ENCODE measurements at regions not wholly inside any gene's neighbourhood (a gene's known extent, or its start where the extent isn't known, plus 50 kb on each side); places are given as distances from the start of the nearest gene placed in this dataset.
"Not testable (repeated sequence)": the region's sequence is repeated elsewhere in the genome, so short reads cannot be mapped to it uniquely, and the experiment has no call there.

DNA sequence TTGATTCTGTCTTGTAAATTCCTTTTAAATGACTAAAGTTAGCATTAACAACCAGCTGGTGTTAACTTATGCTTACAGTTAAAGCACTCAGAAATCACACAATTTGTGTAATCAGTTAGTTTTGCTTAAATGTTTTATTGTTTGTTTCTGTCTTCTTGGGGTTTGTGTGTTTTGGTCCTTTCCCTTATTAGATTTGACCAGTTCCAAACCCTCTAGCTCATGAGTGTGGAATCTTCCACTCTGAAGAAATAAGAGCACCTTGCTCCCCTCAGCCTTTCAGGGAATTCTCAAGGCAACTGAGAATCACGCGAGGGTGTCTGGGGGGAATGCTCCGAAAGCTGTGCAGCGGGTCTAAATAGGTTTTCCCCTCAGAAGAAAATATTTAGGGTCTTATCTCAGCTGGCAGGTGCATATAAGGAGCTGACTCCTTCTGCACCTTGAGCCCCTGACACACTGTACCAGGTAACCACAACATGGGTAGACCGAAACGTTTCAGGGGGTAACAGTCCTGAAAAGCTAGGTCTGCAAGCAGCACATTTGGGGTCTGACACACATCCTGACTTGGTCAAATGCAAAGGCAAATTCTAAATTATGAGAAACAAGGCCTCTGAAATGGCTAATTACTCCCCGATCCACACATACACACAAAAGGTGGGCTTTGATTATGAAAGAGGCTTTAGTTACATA lies 188.1 kb upstream of the ETV3 start:
- Histone ChIP-seq H3K27me3 (no peaks in the 10 kb centered on the region), H3K36me3 (no peaks in the 10 kb centered on the region), H3K27ac (no peak overlapping the region), H3K4me1 (no peaks in the 10 kb centered on the region), H3K4me3 (no peak overlapping the region), H3K9me3 (no peaks in the 10 kb centered on the region)
- no peak for DNase-seq (ENCODE audit: low spot score in 2 of 2)
- TF ChIP-seq POLR2A (IDR thresholded peaks at IDR 0.05) (no peak), POLR2AphosphoS5 (IDR thresholded peaks at IDR 0.05) (no peak), EP300 (IDR thresholded peaks at IDR 0.05) (no peak)
- TF ChIP-seq, protein P1, sequence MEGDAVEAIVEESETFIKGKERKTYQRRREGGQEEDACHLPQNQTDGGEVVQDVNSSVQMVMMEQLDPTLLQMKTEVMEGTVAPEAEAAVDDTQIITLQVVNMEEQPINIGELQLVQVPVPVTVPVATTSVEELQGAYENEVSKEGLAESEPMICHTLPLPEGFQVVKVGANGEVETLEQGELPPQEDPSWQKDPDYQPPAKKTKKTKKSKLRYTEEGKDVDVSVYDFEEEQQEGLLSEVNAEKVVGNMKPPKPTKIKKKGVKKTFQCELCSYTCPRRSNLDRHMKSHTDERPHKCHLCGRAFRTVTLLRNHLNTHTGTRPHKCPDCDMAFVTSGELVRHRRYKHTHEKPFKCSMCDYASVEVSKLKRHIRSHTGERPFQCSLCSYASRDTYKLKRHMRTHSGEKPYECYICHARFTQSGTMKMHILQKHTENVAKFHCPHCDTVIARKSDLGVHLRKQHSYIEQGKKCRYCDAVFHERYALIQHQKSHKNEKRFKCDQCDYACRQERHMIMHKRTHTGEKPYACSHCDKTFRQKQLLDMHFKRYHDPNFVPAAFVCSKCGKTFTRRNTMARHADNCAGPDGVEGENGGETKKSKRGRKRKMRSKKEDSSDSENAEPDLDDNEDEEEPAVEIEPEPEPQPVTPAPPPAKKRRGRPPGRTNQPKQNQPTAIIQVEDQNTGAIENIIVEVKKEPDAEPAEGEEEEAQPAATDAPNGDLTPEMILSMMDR (IDR thresholded peaks at IDR 0.05), result no peak
- WGBS, result 80% methylated on average over 7 of the region's 7 CpGs

GRCh38 chr1:157325220-157325619 lies 187.0 kb upstream of the ETV3 start:
- DNase-seq (ENCODE audit: low spot score in 2 of 2), result no peak
- H3K4me1 ChIP-seq, result no peaks in the 10 kb centered on the region
- H3K4me3 ChIP-seq, result no peak overlapping the region
- TF ChIP-seq POLR2A (IDR thresholded peaks at IDR 0.05), result no peak
- TF ChIP-seq POLR2AphosphoS5 (IDR thresholded peaks at IDR 0.05), result no peak
- TF ChIP-seq EP300 (IDR thresholded peaks at IDR 0.05), result no peak
- TF ChIP-seq, protein P1 (IDR thresholded peaks at IDR 0.05), result no peak
- no peaks in the 10 kb centered on the region for H3K36me3 ChIP-seq
- no peaks in the 10 kb centered on the region for H3K27me3 ChIP-seq
- H3K27ac ChIP-seq, result no peak overlapping the region
- WGBS, result 12% methylated on average over 1 of the region's 1 CpG
- H3K9me3 ChIP-seq, result peaks cover 5% of the 10 kb centered on the region

DNA sequence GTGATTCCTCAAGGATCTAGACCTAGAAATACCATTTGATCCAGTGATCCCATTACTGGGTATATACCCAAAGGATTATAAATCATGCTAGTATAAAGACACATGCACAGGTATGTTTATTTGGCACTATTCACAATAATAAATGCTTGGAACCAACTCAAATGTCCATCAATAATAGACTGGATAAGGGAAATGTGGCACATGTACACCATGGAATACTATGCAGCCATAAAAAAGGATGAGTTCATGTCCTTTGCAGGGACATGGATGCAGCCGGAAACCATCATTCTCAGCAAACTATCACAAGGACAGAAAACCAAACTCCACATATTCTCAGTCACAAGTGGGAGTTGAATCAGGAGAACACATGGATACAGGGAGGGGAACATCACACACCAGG lies 183.8 kb upstream of the ETV3 start:
- 44% methylated on average over 1 of the region's 1 CpG for WGBS
- not testable (repeated sequence) for H3K4me1 ChIP-seq; DNase-seq (ENCODE audit: low spot score in 2 of 2); H3K27me3 ChIP-seq; H3K27ac ChIP-seq; H3K9me3 ChIP-seq; H3K4me3 ChIP-seq; H3K36me3 ChIP-seq

- peaks cover 10% of the 10 kb centered on the region for H3K9me3 ChIP-seq
- 96% methylated on average over 5 of the region's 5 CpGs for WGBS
- DNase-seq (ENCODE audit: low spot score in 2 of 2), result no peak
- no peak overlapping the region for H3K4me3 ChIP-seq
- TF ChIP-seq POLR2AphosphoS5 (IDR thresholded peaks at IDR 0.05) (no peak), POLR2A (IDR thresholded peaks at IDR 0.05) (no peak), EP300 (IDR thresholded peaks at IDR 0.05) (no peak)
- TF ChIP-seq, protein P1 (IDR thresholded peaks at IDR 0.05), result no peak
- H3K27ac ChIP-seq, result no peak overlapping the region
- no peaks in the 10 kb centered on the region for H3K36me3 ChIP-seq
- no peaks in the 10 kb centered on the region for H3K27me3 ChIP-seq
- H3K4me1 ChIP-seq, result no peaks in the 10 kb centered on the region
Measured at GRCh38 chr1:157319567-157319966, 181.4 kb upstream of the ETV3 start.

DNA sequence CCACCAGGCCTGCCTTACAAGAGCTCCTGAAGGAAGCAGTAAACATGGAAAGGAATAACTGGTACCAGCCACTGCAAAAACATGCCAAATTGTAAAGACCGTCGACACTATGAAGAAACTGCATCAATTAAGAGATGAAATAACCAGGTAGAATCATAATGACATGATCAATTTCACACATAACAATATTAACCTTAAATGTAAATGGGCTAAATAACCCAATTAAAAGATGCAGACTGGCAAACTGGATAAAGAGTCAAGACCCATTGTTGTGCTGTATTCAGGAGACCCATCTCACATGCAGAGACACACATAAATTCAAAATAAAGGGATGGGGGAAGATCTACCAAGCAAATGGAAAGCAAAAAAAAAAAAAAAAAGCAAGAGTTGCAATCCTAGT lies 179.0 kb upstream of the ETV3 start:
- not testable (repeated sequence) for H3K4me1 ChIP-seq; H3K27me3 ChIP-seq; DNase-seq (ENCODE audit: low spot score in 2 of 2); H3K4me3 ChIP-seq; H3K36me3 ChIP-seq; H3K27ac ChIP-seq
- H3K9me3 ChIP-seq, result peaks cover 10% of the 10 kb centered on the region
- 96% methylated on average over 2 of the region's 2 CpGs for WGBS

GRCh38 chr1:157315544-157315943 lies 177.3 kb upstream of the ETV3 start:
- peaks cover 16% of the 10 kb centered on the region for H3K4me1 ChIP-seq
- H3K4me3 ChIP-seq, result no peak overlapping the region
- WGBS, result 100% methylated on average over 1 of the region's 2 CpGs
- H3K36me3 ChIP-seq, result no peaks in the 10 kb centered on the region
- no peak for DNase-seq (ENCODE audit: low spot score in 2 of 2)
- H3K27ac ChIP-seq, result no peak overlapping the region
- peaks cover 5% of the 10 kb centered on the region for H3K9me3 ChIP-seq
- no peaks in the 10 kb centered on the region for H3K27me3 ChIP-seq
- TF ChIP-seq EP300 (IDR thresholded peaks at IDR 0.05) (no peak), POLR2A (IDR thresholded peaks at IDR 0.05) (no peak), POLR2AphosphoS5 (IDR thresholded peaks at IDR 0.05) (no peak)
- TF ChIP-seq, protein P1 (IDR thresholded peaks at IDR 0.05), result no peak
